Liver (tissue), 8 donors: ENCODE measurements at regions not wholly inside any gene's neighbourhood (a gene's known extent, or its start where the extent isn't known, plus 50 kb on each side); places are given as distances from the start of the nearest gene placed in this dataset.

Experiments used
- DNase-seq: peaks from one replicate; pipeline ENCODE4 v3.0.0-alpha.2; 2017; ENCODE audit warnings: low spot score
- H3K27ac ChIP-seq, 2 donors: one replicate each; pipeline ENCODE4 v1.7.0; 2013; ENCODE audit warnings: inconsistent platforms in 2 of 2, low read length in 2 of 2, control low read depth in 1 of 2, low read depth in 1 of 2, mild to moderate bottlenecking in 1 of 2
- H3K27me3 ChIP-seq, 4 donors: one replicate each; pipeline versions ENCODE4 v1.6.1 to v1.7.0; 2013; ENCODE audit warnings: low read length in 3 of 4, inconsistent platforms in 1 of 4, mild to moderate bottlenecking in 1 of 4, moderate library complexity in 1 of 4; ENCODE audit not compliant: control insufficient read depth in 4 of 4, insufficient read depth in 4 of 4
- H3K36me3 ChIP-seq, 4 donors: one replicate each; pipeline versions ENCODE4 v1.6.1 to v1.7.0; 2013; ENCODE audit warnings: low read length in 3 of 4, mild to moderate bottlenecking in 3 of 4, low read depth in 1 of 4, moderate library complexity in 1 of 4; ENCODE audit not compliant: control insufficient read depth in 4 of 4, insufficient read depth in 3 of 4
- H3K4me1 ChIP-seq, 4 donors: one replicate each; pipeline versions ENCODE4 v1.6.1 to v1.7.0; 2013; ENCODE audit warnings: low read length in 3 of 4, mild to moderate bottlenecking in 3 of 4, moderate library complexity in 1 of 4; ENCODE audit not compliant: control insufficient read depth in 4 of 4, insufficient read depth in 4 of 4
- H3K4me3 ChIP-seq, 3 donors: one replicate each; pipeline versions ENCODE4 v1.6.1 to v1.7.0; 2013; ENCODE audit warnings: low read length in 3 of 3, control low read depth in 1 of 3, low read depth in 1 of 3, mild to moderate bottlenecking in 1 of 3
- H3K9ac ChIP-seq, 2 donors: one replicate each; pipeline ENCODE4 v1.7.0; 2013; ENCODE audit warnings: low read length in 2 of 2, mild to moderate bottlenecking in 2 of 2, moderate library complexity in 2 of 2, control low read depth in 1 of 2, low read depth in 1 of 2
- H3K9me3 ChIP-seq, 4 donors: one replicate each; pipeline versions ENCODE4 v1.6.1 to v1.7.0; 2013; ENCODE audit warnings: low read length in 3 of 4; ENCODE audit not compliant: control insufficient read depth in 4 of 4
- GABPA ChIP-seq, 2 donors: IDR thresholded peaks in 1 of 2; conservative IDR thresholded peaks in 1 of 2; 2 replicates each; pipeline ENCODE4 v1.6.1; 2016; ENCODE audit warnings: antibody characterized with exemption in 2 of 2, mild to moderate bottlenecking in 1 of 2, moderate library complexity in 1 of 2
- HNF4G ChIP-seq: IDR thresholded peaks from 2 replicates; pipeline ENCODE4 v1.6.1; 2016; ENCODE audit warnings: antibody characterized with exemption
- JUND ChIP-seq, 2 donors: IDR thresholded peaks; 2 replicates each; pipeline ENCODE4 v1.6.1; 2016; ENCODE audit warnings: antibody characterized with exemption in 2 of 2
- NR2F2 ChIP-seq: IDR thresholded peaks from 2 replicates; pipeline ENCODE4 v1.6.1; 2016; ENCODE audit warnings: antibody characterized with exemption
- RAD21 ChIP-seq, 2 donors: IDR thresholded peaks; 2 replicates each; pipeline ENCODE4 v1.6.1; 2016; ENCODE audit warnings: antibody characterized with exemption in 2 of 2, mild to moderate bottlenecking in 2 of 2
- RXRA ChIP-seq, 2 donors: IDR thresholded peaks; 2 replicates each; pipeline ENCODE4 v1.6.1; 2017 to 2018; ENCODE audit warnings: antibody characterized with exemption in 2 of 2, mild to moderate bottlenecking in 1 of 2
- SP1 ChIP-seq: IDR thresholded peaks from 2 replicates; pipeline ENCODE4 v1.6.1; 2018; ENCODE audit warnings: antibody characterized with exemption, mild to moderate bottlenecking
- TAF1 ChIP-seq: conservative IDR thresholded peaks from 2 replicates; pipeline ENCODE4 v1.6.1; 2016; ENCODE audit warnings: antibody characterized with exemption, mild to moderate bottlenecking
- WGBS: extraction: QIAGEN DNeasy Blood & Tissue Kit; methylation state at CpG from one replicate; pipeline ENCODE4 v1.1.7; 2013; 5-methylcytosine and 5-hydroxymethylcytosine counted together
- TF ChIP-seq, protein P1 (sequence below): IDR thresholded peaks from 2 replicates; pipeline ENCODE4 v1.6.1; 2016; ENCODE audit warnings: antibody characterized with exemption, mild to moderate bottlenecking
- TF ChIP-seq, protein P2 (sequence below): fragments of 150-350 bp; IDR thresholded peaks from 2 replicates; pipeline ENCODE4 v1.5.1; 2017; ENCODE audit warnings: improper control_type of control experiment, low read depth, low read length; ENCODE audit not compliant: missing input control
- TF ChIP-seq, protein P3 (sequence below): IDR thresholded peaks from 2 replicates; pipeline ENCODE4 v1.6.1; 2016; ENCODE audit warnings: antibody characterized with exemption
- TF ChIP-seq, protein P4 (sequence below): IDR thresholded peaks from 2 replicates; pipeline ENCODE4 v1.6.1; 2016; ENCODE audit warnings: antibody characterized with exemption
- donor health status: healthy.
- donor health status: healthy.
- donor health status: healthy.
- donor health status: healthy.
- donor health status: healthy.

DNA sequence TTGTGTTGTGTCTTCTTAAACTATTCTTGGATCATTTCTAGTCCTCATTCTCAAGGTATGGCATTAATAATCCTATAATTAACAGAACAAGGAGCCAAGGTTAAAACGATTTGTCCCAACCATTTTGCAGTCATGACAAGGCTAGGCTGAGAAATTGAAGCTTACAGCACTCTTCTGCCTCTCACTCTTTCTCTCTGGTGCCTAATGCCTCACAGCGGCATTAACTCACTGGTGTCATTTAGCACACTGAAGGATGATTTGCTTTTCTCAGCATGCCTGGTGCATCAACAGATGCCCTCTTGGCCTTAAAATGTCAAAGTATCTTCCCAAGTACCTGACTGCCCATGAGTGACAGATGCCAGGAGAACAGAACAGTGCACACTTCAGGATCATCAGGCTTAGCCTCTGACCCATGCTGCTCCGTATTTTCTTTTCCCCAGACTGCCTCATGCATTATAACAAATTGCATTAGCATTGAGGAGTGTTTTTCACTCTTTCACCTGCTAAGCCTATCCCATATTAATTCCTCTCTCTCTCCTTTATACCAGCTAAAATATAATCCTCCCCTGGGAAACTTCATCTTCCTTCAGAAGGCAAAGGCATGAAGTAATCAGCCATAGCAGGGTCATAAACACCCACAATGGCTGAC lies 61.1 kb upstream of the SV2C start:
- H3K9me3 ChIP-seq: no peaks in the 10 kb centered on the region
- 57% methylated on average over 3 of the region's 3 CpGs for WGBS
- H3K27ac ChIP-seq: no peak overlapping the region
- H3K27me3 ChIP-seq: peaks cover 0 to 8% (median 0%) of the 10 kb centered on the region in 4 donors
- TF ChIP-seq, protein P1, sequence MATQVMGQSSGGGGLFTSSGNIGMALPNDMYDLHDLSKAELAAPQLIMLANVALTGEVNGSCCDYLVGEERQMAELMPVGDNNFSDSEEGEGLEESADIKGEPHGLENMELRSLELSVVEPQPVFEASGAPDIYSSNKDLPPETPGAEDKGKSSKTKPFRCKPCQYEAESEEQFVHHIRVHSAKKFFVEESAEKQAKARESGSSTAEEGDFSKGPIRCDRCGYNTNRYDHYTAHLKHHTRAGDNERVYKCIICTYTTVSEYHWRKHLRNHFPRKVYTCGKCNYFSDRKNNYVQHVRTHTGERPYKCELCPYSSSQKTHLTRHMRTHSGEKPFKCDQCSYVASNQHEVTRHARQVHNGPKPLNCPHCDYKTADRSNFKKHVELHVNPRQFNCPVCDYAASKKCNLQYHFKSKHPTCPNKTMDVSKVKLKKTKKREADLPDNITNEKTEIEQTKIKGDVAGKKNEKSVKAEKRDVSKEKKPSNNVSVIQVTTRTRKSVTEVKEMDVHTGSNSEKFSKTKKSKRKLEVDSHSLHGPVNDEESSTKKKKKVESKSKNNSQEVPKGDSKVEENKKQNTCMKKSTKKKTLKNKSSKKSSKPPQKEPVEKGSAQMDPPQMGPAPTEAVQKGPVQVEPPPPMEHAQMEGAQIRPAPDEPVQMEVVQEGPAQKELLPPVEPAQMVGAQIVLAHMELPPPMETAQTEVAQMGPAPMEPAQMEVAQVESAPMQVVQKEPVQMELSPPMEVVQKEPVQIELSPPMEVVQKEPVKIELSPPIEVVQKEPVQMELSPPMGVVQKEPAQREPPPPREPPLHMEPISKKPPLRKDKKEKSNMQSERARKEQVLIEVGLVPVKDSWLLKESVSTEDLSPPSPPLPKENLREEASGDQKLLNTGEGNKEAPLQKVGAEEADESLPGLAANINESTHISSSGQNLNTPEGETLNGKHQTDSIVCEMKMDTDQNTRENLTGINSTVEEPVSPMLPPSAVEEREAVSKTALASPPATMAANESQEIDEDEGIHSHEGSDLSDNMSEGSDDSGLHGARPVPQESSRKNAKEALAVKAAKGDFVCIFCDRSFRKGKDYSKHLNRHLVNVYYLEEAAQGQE: no peak
- TF ChIP-seq, protein P2, sequence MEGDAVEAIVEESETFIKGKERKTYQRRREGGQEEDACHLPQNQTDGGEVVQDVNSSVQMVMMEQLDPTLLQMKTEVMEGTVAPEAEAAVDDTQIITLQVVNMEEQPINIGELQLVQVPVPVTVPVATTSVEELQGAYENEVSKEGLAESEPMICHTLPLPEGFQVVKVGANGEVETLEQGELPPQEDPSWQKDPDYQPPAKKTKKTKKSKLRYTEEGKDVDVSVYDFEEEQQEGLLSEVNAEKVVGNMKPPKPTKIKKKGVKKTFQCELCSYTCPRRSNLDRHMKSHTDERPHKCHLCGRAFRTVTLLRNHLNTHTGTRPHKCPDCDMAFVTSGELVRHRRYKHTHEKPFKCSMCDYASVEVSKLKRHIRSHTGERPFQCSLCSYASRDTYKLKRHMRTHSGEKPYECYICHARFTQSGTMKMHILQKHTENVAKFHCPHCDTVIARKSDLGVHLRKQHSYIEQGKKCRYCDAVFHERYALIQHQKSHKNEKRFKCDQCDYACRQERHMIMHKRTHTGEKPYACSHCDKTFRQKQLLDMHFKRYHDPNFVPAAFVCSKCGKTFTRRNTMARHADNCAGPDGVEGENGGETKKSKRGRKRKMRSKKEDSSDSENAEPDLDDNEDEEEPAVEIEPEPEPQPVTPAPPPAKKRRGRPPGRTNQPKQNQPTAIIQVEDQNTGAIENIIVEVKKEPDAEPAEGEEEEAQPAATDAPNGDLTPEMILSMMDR: no peak
- TF ChIP-seq, protein P3, sequence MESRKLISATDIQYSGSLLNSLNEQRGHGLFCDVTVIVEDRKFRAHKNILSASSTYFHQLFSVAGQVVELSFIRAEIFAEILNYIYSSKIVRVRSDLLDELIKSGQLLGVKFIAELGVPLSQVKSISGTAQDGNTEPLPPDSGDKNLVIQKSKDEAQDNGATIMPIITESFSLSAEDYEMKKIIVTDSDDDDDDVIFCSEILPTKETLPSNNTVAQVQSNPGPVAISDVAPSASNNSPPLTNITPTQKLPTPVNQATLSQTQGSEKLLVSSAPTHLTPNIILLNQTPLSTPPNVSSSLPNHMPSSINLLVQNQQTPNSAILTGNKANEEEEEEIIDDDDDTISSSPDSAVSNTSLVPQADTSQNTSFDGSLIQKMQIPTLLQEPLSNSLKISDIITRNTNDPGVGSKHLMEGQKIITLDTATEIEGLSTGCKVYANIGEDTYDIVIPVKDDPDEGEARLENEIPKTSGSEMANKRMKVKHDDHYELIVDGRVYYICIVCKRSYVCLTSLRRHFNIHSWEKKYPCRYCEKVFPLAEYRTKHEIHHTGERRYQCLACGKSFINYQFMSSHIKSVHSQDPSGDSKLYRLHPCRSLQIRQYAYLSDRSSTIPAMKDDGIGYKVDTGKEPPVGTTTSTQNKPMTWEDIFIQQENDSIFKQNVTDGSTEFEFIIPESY: no peak
- TF ChIP-seq TAF1: no peak
- no peak for TF ChIP-seq NR2F2
- no peak for TF ChIP-seq GABPA (IDR thresholded peaks at IDR 0.05 in 1 of 2, conservative IDR thresholded peaks at IDR 0.05 in 1 of 2)
- TF ChIP-seq, protein P4, sequence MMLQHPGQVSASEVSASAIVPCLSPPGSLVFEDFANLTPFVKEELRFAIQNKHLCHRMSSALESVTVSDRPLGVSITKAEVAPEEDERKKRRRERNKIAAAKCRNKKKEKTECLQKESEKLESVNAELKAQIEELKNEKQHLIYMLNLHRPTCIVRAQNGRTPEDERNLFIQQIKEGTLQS: no peak
- TF ChIP-seq JUND (IDR thresholded peaks at IDR 0.05): no peak
- no peak for TF ChIP-seq SP1
- TF ChIP-seq RXRA (IDR thresholded peaks at IDR 0.05): no peak
- no peak for TF ChIP-seq HNF4G
- TF ChIP-seq RAD21 (IDR thresholded peaks at IDR 0.05): no peak
- no peak for DNase-seq
- no peaks in the 10 kb centered on the region for H3K36me3 ChIP-seq
- no peak overlapping the region for H3K9ac ChIP-seq
- no peaks in the 10 kb centered on the region for H3K4me1 ChIP-seq
- no peak overlapping the region for H3K4me3 ChIP-seq

DNA sequence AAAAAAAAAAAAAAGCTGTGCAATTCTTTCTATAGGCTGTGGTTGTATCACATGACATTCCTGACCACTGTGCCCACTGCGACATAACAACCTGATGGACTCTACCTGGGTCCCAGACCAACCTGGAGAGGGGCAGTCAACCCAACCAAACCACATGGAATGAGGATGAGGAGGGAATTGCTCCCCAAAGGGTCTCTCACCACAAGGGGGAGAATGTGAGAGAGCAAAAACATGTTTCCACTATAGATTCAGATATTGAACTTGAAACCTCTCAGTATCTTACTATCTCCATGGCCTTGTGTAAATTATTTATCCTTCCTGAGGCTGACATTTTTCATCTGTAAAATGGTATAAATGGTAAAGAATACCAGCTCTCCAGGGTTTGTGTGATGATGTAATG lies 66.9 kb upstream of the SV2C start:
- no peaks in the 10 kb centered on the region for H3K4me1 ChIP-seq
- WGBS: 81% methylated on average over 1 of the region's 1 CpG
- no peak overlapping the region for H3K4me3 ChIP-seq
- H3K9ac ChIP-seq: no peak overlapping the region
- TF ChIP-seq, protein P1: no peak
- peak in 1 of 2 donors; percentile 25 for TF ChIP-seq RAD21 (IDR thresholded peaks at IDR 0.05)
- no peak for TF ChIP-seq GABPA (IDR thresholded peaks at IDR 0.05 in 1 of 2, conservative IDR thresholded peaks at IDR 0.05 in 1 of 2)
- no peak overlapping the region for H3K27ac ChIP-seq
- H3K36me3 ChIP-seq: no peaks in the 10 kb centered on the region
- no peaks in the 10 kb centered on the region for H3K9me3 ChIP-seq
- DNase-seq: no peak
- H3K27me3 ChIP-seq: peaks cover 0 to 8% (median 0%) of the 10 kb centered on the region in 4 donors
